Breast epithelium (tissue), 3 donors: ENCODE measurements at regions not wholly inside any gene's neighbourhood (a gene's known extent, or its start where the extent isn't known, plus 50 kb on each side); places are given as distances from the start of the nearest gene placed in this dataset.
"Not testable (repeated sequence)": the region's sequence is repeated elsewhere in the genome, so short reads cannot be mapped to it uniquely, and the experiment has no call there.

ENCODE experiments used
- CTCF ChIP-seq, 3 donors: fragments of 450-650 bp; IDR thresholded peaks; one replicate each; pipeline ENCODE4 v1.5.1; 2016 to 2017; ENCODE audit warnings: antibody characterized with exemption in 3 of 3, mild to moderate bottlenecking in 3 of 3, moderate library complexity in 3 of 3
- POLR2A ChIP-seq: fragments of 450-650 bp; IDR thresholded peaks from one replicate; pipeline ENCODE4 v1.6.1; 2016; ENCODE audit warnings: antibody characterized with exemption, mild to moderate bottlenecking, moderate library complexity

DNA sequence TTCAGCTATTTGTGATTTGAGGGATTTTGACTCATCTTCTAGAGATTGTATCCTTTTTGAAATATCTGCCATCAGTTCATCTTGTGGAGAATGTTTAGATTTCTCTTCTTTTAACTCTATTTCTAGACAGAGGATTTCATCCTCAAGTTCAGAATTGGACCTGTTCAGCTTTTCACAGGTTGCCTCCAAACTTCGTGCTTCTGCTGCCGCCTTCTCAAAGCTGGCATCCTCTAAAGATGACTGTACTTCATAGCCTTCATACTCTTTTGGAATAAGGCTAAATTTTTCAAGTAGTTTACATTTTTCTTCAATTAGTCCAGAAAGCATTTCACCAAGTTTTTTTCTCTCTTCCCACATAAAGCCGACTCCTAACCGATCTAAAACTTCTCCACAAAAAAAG is 531.9 kb downstream of the STK39 start:
- TF ChIP-seq CTCF (IDR thresholded peaks at IDR 0.05); POLR2A: not testable (repeated sequence)
